ENCODE measurements at regions not wholly inside any gene's neighbourhood (a gene's known extent, or its start where the extent isn't known, plus 50 kb on each side); places are given as distances from the start of the nearest gene placed in this dataset.

GRCh38 chr6:141451511-141452353 lies 681.0 kb upstream of the GJE1 start:
- peak; percentile 93 for DNase-seq (ENCODE audit: low read depth)

GRCh38 chr6:141451181-141451510 lies 681.6 kb upstream of the GJE1 start:
- DNase-seq (ENCODE audit: low read depth): no peak

GRCh38 chr6:141445928-141446628 lies 686.6 kb upstream of the GJE1 start:
- no peak for DNase-seq (ENCODE audit: low read depth)

- peak; percentile 8 for DNase-seq (ENCODE audit: low read depth)
Measured at GRCh38 chr6:141443668-141444289, 688.9 kb upstream of the GJE1 start.

GRCh38 chr6:141443032-141443431 lies 689.7 kb upstream of the GJE1 start:
- no peak for DNase-seq (ENCODE audit: low read depth)

GRCh38 chr6:141439513-141439912 lies 693.2 kb upstream of the GJE1 start:
- DNase-seq (ENCODE audit: low read depth): no peak

- no peak for DNase-seq (ENCODE audit: low read depth)
Measured at GRCh38 chr6:141437685-141438084, 695.0 kb upstream of the GJE1 start.

DNA sequence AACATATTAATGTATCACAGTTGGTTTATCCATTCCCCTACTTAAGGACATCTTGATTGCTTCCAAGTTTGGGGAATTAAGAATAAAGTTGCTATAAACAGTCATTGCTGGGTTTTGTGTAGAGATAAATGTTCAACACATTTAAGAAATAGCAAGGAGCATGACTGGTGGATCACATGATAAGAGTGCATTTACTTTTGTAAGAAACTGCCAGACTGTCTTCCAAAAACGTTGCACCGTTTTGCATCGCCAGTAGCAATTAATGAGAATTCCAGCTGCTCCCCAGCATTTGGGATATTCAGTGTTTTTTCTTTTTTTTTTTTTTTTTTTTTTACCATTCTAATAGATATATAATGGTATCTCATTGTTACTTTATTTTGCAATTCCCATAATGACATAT lies 695.7 kb upstream of the GJE1 start:
- no peak for DNase-seq (ENCODE audit: low read depth)

- DNase-seq (ENCODE audit: low read depth): peak; percentile 44
Measured at GRCh38 chr6:141426400-141426980, 706.2 kb upstream of the GJE1 start.

GRCh38 chr6:141421378-141421777 lies 711.3 kb upstream of the GJE1 start:
- DNase-seq (ENCODE audit: low read depth): peak; percentile 90

DNA sequence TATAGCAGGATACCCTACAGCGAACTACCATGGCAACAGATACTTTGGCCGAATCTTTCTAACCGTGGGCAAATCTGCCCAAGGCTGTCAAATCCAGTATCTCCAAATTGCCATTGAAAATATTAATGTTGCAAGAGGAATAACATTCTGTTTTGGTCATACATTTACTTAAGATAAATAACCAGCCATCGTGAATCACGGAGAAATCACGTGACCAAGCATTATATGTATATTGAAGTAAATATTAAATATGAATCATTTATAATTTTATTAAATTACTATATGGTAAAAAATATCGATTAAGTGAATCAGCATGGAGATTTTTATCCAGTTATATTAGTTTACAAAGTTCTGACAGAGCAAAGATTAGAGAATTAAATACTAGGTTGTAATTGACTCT lies 714.6 kb upstream of the GJE1 start:
- no peak for DNase-seq (ENCODE audit: low read depth)

GRCh38 chr6:141415896-141416295 lies 716.8 kb upstream of the GJE1 start:
- DNase-seq (ENCODE audit: low read depth): peak; percentile 19

- DNase-seq (ENCODE audit: low read depth): peak; percentile 4
Measured at GRCh38 chr6:141413196-141413595, 719.5 kb upstream of the GJE1 start.

DNA sequence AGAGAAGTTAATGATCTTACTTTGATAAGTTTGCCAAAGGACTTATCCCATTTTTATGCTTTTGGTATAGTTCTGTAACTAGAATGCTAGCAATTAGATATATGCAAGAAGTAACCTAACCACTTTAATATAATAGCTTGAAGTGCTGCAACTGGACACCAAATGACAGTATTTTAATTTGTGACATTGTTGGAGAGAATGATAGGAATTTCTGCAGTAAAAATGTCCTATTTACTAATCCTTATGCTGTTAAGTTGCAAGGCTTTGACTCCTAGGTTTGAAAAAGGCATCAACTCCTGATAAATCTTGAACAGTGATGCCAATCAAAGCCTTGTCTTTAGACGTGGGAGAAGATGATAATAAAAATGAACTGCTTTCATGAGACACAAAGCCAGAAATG lies 726.0 kb upstream of the GJE1 start:
- DNase-seq (ENCODE audit: low read depth): peak; percentile 40

- DNase-seq (ENCODE audit: low read depth): peak; percentile 27
Measured at GRCh38 chr6:141403827-141404226, 728.9 kb upstream of the GJE1 start.

GRCh38 chr6:141403103-141403502 lies 729.6 kb upstream of the GJE1 start:
- DNase-seq (ENCODE audit: low read depth): no peak

DNA sequence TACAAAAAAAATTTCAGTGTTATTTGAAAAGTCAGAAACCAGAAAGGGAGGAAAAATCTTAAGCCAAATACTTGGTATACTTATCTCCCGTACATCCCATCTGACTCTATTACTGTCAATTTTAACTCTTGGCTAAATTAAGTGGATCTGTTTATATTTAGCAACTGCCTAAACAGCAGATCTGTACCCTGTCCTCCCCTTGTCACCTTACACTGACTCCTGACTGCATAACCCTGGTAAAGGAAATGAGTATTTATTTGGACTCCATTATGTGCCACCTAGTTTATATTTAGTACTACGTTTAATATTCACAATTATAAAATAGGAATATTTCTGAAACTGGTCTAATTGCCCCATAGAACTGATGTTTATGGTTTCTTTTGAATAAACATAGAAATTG lies 730.2 kb upstream of the GJE1 start:
- DNase-seq (ENCODE audit: low read depth): no peak

- DNase-seq (ENCODE audit: low read depth): no peak
Measured at GRCh38 chr6:141401851-141402250, 730.9 kb upstream of the GJE1 start.

- DNase-seq (ENCODE audit: low read depth): peak; percentile 30
Measured at GRCh38 chr6:141401168-141401567, 731.6 kb upstream of the GJE1 start.

- peak; percentile 10 for DNase-seq (ENCODE audit: low read depth)
Measured at GRCh38 chr6:141398949-141399348, 733.8 kb upstream of the GJE1 start.

DNA sequence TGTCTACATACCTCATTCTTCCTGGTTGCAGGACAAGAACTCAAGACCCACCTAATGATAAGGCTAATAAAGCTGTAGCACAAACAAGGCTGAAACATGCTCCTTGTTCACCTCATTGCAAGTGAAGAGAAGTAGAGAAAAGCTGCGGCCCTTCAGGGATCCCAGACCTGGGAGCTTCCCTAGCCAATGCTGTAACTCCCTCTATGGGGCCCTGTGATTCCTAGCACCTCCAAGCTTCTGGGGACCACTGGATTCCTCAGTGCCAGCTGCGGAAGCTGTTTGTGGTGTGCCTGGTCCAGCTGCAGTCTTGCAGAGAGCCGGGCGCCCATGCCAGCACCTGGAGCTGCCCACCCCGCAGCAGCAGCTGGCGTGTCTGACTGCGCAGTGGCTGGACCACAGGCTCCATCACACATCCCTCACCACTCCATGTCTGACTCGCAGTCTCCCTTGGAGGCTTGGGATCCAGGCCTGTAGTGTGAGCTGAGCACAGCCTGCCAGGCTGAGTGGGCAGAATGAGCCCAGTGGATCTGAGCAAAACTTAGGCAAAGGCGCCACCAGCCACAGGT lies 737.2 kb upstream of the GJE1 start:
- DNase-seq (ENCODE audit: low read depth): no peak

DNA sequence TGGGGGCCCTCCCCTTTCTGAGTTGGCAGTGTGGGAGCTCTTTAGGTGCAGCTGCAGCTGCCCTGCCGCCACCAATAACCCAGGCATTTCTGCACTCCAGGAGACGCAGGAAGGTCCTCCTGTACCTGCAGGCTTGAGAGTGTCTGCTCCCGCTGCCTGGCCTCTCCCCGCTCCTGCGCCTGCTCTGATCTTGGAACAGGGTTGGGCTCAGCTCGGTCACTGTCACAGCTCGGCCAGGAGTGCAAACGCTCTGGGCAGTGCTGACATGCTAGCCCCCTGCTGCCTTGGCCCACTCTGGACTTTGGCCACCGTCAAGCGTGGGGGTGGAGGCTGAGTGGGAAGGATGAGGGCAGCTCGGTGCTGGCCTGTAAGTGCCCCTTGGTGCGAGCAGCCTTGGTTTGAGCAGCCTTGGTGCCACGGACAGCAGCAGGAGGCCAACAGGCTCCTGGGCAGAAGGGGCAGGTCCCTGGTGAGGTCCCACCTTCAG lies 738.1 kb upstream of the GJE1 start:
- DNase-seq (ENCODE audit: low read depth): no peak

Measured in EH (cell line).